ENCODE measurements at regions not wholly inside any gene's neighbourhood (a gene's known extent, or its start where the extent isn't known, plus 50 kb on each side); places are given as distances from the start of the nearest gene placed in this dataset.
"Not testable (repeated sequence)": the region's sequence is repeated elsewhere in the genome, so short reads cannot be mapped to it uniquely, and the experiment has no call there.

DNA sequence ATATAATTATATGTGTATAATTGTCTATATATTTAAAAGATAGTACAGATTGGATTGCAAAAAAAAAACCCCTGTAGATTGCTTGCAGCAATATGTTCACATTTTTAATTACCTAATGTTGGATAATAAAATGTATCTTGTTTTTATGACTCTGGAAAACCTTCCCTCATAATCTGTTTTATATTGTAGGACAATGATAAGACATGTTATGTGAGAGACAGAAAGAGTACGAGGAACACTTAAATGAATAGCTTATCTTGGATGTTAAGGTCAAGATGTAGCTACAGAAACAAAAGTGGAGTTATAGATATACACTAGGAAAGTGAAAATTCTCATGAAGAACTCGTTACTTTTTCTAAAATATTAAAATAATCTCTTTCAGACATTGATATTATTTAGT is 691.6 kb upstream of the IMPG1 start:
- H3K4me3 ChIP-seq (ENCODE audit: low read depth in 2 of 2, low read length in 2 of 2), result no peak overlapping the region
- ATAC-seq (no peak), DNase-seq (ENCODE audit: low read depth, low spot score) (no peak)
- no peaks in the 10 kb centered on the region for H3K4me1 ChIP-seq (ENCODE audit: control insufficient read depth, insufficient read depth, low read length)
- TF ChIP-seq REST (IDR thresholded peaks at IDR 0.05; ENCODE audit: insufficient read depth in 1 of 2, low read depth in 2 of 2, low read length in 1 of 2) (no peak), TCF7L2 (IDR thresholded peaks at IDR 0.05; ENCODE audit: low read depth, low read length) (no peak), SIN3A (IDR thresholded peaks at IDR 0.05; ENCODE audit: borderline replicate concordance, insufficient read depth, low read depth, low read length) (no peak), POLR2AphosphoS5 (IDR thresholded peaks at IDR 0.05; ENCODE audit: low read depth, low read length) (no peak)
- TF ChIP-seq, protein P1, sequence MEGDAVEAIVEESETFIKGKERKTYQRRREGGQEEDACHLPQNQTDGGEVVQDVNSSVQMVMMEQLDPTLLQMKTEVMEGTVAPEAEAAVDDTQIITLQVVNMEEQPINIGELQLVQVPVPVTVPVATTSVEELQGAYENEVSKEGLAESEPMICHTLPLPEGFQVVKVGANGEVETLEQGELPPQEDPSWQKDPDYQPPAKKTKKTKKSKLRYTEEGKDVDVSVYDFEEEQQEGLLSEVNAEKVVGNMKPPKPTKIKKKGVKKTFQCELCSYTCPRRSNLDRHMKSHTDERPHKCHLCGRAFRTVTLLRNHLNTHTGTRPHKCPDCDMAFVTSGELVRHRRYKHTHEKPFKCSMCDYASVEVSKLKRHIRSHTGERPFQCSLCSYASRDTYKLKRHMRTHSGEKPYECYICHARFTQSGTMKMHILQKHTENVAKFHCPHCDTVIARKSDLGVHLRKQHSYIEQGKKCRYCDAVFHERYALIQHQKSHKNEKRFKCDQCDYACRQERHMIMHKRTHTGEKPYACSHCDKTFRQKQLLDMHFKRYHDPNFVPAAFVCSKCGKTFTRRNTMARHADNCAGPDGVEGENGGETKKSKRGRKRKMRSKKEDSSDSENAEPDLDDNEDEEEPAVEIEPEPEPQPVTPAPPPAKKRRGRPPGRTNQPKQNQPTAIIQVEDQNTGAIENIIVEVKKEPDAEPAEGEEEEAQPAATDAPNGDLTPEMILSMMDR (IDR thresholded peaks at IDR 0.05), result no peak
- no peaks in the 10 kb centered on the region for H3K27me3 ChIP-seq (ENCODE audit: control insufficient read depth, insufficient read depth, low read length)
- H3K36me3 ChIP-seq (ENCODE audit: control insufficient read depth, insufficient read depth, low read length), result no peaks in the 10 kb centered on the region
- H3K27ac ChIP-seq (ENCODE audit: low read length), result no peak overlapping the region
- POLR2A ChIA-PET, result no interaction called here
- no peaks in the 10 kb centered on the region for H3K9me3 ChIP-seq (ENCODE audit: control insufficient read depth, insufficient read depth, low read depth, low read length)
- no TSS peak for BruUV-seq (replicated peaks)
- intact Hi-C loops (cut with micrococcal nuclease; ENCODE audit: unreplicated experiment) (no loop called here), in situ Hi-C loops (cut with HindIII; ENCODE audit: low pct_unique_long_range_greater_than_20kb, low sequenced_read_pairs) (no loop called here)
- CTCF ChIA-PET, result no interaction called here

DNA sequence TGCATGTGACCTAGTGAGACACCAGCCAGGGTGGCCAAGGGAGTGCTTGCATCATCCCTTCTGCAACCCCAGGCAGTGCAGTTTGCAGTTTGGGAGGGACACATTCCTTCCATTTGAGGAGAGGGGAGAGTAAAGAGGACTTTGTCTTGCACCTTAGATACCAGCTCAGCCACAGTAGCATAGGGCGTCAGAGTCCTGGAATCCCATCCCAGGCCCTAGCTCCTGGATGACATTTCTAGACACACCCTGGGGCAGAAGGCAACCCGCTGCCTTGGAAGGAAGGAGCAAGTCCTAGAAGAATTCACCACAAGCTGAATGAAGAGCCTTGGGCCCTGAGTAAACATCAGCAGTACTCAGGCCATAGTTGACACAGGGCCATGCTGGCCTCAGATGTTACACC is 680.4 kb upstream of the IMPG1 start:
- POLR2A ChIA-PET, result no interaction called here
- H3K4me3 ChIP-seq (ENCODE audit: low read depth in 2 of 2, low read length in 2 of 2), result no peak overlapping the region
- H3K9me3 ChIP-seq (ENCODE audit: control insufficient read depth, insufficient read depth, low read depth, low read length), result no peaks in the 10 kb centered on the region
- H3K27ac ChIP-seq (ENCODE audit: low read length), result no peak overlapping the region
- in situ Hi-C loops (cut with HindIII; ENCODE audit: low pct_unique_long_range_greater_than_20kb, low sequenced_read_pairs), result no loop called here
- no TSS peak for BruUV-seq (replicated peaks)
- CTCF ChIA-PET, result no interaction called here
- DNase-seq (ENCODE audit: low read depth, low spot score) (no peak), ATAC-seq (no peak)
- H3K27me3 ChIP-seq (ENCODE audit: control insufficient read depth, insufficient read depth, low read length), result no peaks in the 10 kb centered on the region
- TF ChIP-seq TCF7L2 (IDR thresholded peaks at IDR 0.05; ENCODE audit: low read depth, low read length) (no peak), SIN3A (IDR thresholded peaks at IDR 0.05; ENCODE audit: borderline replicate concordance, insufficient read depth, low read depth, low read length) (no peak), POLR2AphosphoS5 (IDR thresholded peaks at IDR 0.05; ENCODE audit: low read depth, low read length) (no peak), REST (IDR thresholded peaks at IDR 0.05; ENCODE audit: insufficient read depth in 1 of 2, low read depth in 2 of 2, low read length in 1 of 2) (no peak)
- TF ChIP-seq, protein P1 (IDR thresholded peaks at IDR 0.05), result no peak
- H3K4me1 ChIP-seq (ENCODE audit: control insufficient read depth, insufficient read depth, low read length), result no peaks in the 10 kb centered on the region
- intact Hi-C loops (cut with micrococcal nuclease; ENCODE audit: unreplicated experiment), result no loop called here
- no peaks in the 10 kb centered on the region for H3K36me3 ChIP-seq (ENCODE audit: control insufficient read depth, insufficient read depth, low read length)

DNA sequence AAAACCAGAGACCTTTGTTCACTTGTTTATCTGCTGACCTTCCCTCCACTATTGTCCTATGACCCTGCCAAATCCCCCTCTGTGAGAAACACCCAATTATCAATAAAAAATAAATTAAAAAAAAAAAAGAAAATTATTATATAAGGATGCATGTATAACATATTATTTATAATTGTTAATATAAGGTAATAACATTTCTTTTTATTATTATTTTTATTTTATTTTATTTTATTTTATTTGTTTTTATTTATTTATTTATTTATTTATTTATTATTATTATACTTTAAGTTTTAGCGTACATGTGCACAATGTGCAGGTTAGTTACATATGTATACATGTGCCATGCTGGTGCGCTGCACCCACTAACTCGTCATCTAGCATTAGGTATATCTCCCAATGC is 672.9 kb upstream of the IMPG1 start:
- H3K9me3 ChIP-seq (ENCODE audit: control insufficient read depth, insufficient read depth, low read depth, low read length); H3K4me3 ChIP-seq (ENCODE audit: low read depth in 2 of 2, low read length in 2 of 2); CTCF ChIA-PET; DNase-seq (ENCODE audit: low read depth, low spot score); H3K27ac ChIP-seq (ENCODE audit: low read length); H3K27me3 ChIP-seq (ENCODE audit: control insufficient read depth, insufficient read depth, low read length); in situ Hi-C loops (cut with HindIII; ENCODE audit: low pct_unique_long_range_greater_than_20kb, low sequenced_read_pairs); BruUV-seq (replicated peaks); POLR2A ChIA-PET; intact Hi-C loops (cut with micrococcal nuclease; ENCODE audit: unreplicated experiment); H3K36me3 ChIP-seq (ENCODE audit: control insufficient read depth, insufficient read depth, low read length); H3K4me1 ChIP-seq (ENCODE audit: control insufficient read depth, insufficient read depth, low read length); ATAC-seq: not testable (repeated sequence)

DNA sequence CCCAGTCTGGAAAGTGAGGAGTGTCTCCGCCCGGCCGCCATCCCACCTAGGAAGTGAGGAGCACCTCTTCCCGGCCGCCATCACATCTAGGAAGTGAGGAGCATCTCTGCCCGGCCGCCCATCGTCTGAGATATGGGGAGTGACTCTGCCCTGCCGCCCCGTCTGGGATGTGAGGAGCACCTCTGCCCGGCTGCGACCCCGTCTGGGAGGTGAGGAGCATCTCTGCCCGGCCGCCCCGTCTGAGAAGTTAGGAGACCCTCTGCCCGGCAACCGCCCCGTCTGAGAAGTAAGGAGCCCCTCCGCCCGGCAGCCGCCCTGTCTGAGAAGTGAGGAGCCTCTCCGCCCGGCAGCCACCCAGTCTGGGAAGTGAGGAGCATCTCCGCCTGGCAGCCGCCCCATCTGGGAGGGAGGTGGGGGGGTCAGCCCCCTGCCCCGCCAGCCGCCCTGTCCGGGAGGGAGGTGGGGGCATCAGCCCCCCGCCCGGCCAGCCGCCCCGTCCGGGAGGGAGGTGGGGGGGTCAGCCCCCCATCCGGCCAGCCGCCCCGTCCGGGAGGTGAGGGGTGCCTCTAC is 671.8 kb upstream of the IMPG1 start:
- H3K4me3 ChIP-seq (ENCODE audit: low read depth in 2 of 2, low read length in 2 of 2); in situ Hi-C loops (cut with HindIII; ENCODE audit: low pct_unique_long_range_greater_than_20kb, low sequenced_read_pairs); POLR2A ChIA-PET; H3K36me3 ChIP-seq (ENCODE audit: control insufficient read depth, insufficient read depth, low read length); CTCF ChIA-PET; DNase-seq (ENCODE audit: low read depth, low spot score); ATAC-seq; intact Hi-C loops (cut with micrococcal nuclease; ENCODE audit: unreplicated experiment); H3K9me3 ChIP-seq (ENCODE audit: control insufficient read depth, insufficient read depth, low read depth, low read length); H3K27me3 ChIP-seq (ENCODE audit: control insufficient read depth, insufficient read depth, low read length); BruUV-seq (replicated peaks); H3K4me1 ChIP-seq (ENCODE audit: control insufficient read depth, insufficient read depth, low read length); H3K27ac ChIP-seq (ENCODE audit: low read length): not testable (repeated sequence)

Measured in Panc1 (cell line).